ENCODE measurements at regions not wholly inside any gene's neighbourhood (a gene's known extent, or its start where the extent isn't known, plus 50 kb on each side); places are given as distances from the start of the nearest gene placed in this dataset.

- DNase-seq (ENCODE audit: low spot score) = no peak
Observed at GRCh38 chr7:109126404-109127050, 556.9 kb downstream of the DNAJB9 start.

GRCh38 chr7:109127145-109127544, 557.5 kb downstream of the DNAJB9 start:
- DNase-seq (ENCODE audit: low spot score) = no peak

GRCh38 chr7:109131141-109131540, 561.5 kb downstream of the DNAJB9 start:
- DNase-seq (ENCODE audit: low spot score) = no peak

GRCh38 chr7:109136893-109137292, 567.2 kb downstream of the DNAJB9 start:
- DNase-seq (ENCODE audit: low spot score) = no peak

GRCh38 chr7:109154748-109155147, 585.1 kb downstream of the DNAJB9 start:
- no peak for DNase-seq (ENCODE audit: low spot score)

GRCh38 chr7:109158246-109158645, 588.6 kb downstream of the DNAJB9 start:
- no peak for DNase-seq (ENCODE audit: low spot score)

- DNase-seq (ENCODE audit: low spot score) = no peak
Observed at GRCh38 chr7:109176661-109177060, 607.0 kb downstream of the DNAJB9 start.

GRCh38 chr7:109178342-109178741, 608.7 kb downstream of the DNAJB9 start:
- no peak for DNase-seq (ENCODE audit: low spot score)

GRCh38 chr7:109179601-109180000, 609.9 kb downstream of the DNAJB9 start:
- DNase-seq (ENCODE audit: low spot score) = no peak

- DNase-seq (ENCODE audit: low spot score) = no peak
Observed at GRCh38 chr7:109190766-109191398, 621.2 kb downstream of the DNAJB9 start.

GRCh38 chr7:109206196-109206595, 636.5 kb downstream of the DNAJB9 start:
- DNase-seq (ENCODE audit: low spot score) = peak; percentile 9

- no peak for DNase-seq (ENCODE audit: low spot score)
Observed at GRCh38 chr7:109213081-109213480, 643.4 kb downstream of the DNAJB9 start.

GRCh38 chr7:109215341-109215740, 645.7 kb downstream of the DNAJB9 start:
- DNase-seq (ENCODE audit: low spot score) = no peak

- DNase-seq (ENCODE audit: low spot score) = no peak
Observed at GRCh38 chr7:109224100-109224499, 654.4 kb downstream of the DNAJB9 start.

GRCh38 chr7:109226699-109227098, 657.0 kb downstream of the DNAJB9 start:
- no peak for DNase-seq (ENCODE audit: low spot score)

GRCh38 chr7:109235316-109235715, 665.6 kb downstream of the DNAJB9 start:
- no peak for DNase-seq (ENCODE audit: low spot score)

- no peak for DNase-seq (ENCODE audit: low spot score)
Observed at GRCh38 chr7:109246330-109247077, 676.8 kb downstream of the DNAJB9 start.

GRCh38 chr7:109256762-109257560, 687.3 kb downstream of the DNAJB9 start:
- DNase-seq (ENCODE audit: low spot score) = no peak

- DNase-seq (ENCODE audit: low spot score) = no peak
Observed at GRCh38 chr7:109259151-109259550, 689.5 kb downstream of the DNAJB9 start.

GRCh38 chr7:109261781-109262180, 692.1 kb downstream of the DNAJB9 start:
- DNase-seq (ENCODE audit: low spot score) = no peak

GRCh38 chr7:109266610-109267009, 696.9 kb downstream of the DNAJB9 start:
- DNase-seq (ENCODE audit: low spot score) = no peak

- DNase-seq (ENCODE audit: low spot score) = no peak
Observed at GRCh38 chr7:109276348-109276747, 706.7 kb downstream of the DNAJB9 start.
